ENCODE measurements at regions not wholly inside any gene's neighbourhood (a gene's known extent, or its start where the extent isn't known, plus 50 kb on each side); places are given as distances from the start of the nearest gene placed in this dataset.

DNA sequence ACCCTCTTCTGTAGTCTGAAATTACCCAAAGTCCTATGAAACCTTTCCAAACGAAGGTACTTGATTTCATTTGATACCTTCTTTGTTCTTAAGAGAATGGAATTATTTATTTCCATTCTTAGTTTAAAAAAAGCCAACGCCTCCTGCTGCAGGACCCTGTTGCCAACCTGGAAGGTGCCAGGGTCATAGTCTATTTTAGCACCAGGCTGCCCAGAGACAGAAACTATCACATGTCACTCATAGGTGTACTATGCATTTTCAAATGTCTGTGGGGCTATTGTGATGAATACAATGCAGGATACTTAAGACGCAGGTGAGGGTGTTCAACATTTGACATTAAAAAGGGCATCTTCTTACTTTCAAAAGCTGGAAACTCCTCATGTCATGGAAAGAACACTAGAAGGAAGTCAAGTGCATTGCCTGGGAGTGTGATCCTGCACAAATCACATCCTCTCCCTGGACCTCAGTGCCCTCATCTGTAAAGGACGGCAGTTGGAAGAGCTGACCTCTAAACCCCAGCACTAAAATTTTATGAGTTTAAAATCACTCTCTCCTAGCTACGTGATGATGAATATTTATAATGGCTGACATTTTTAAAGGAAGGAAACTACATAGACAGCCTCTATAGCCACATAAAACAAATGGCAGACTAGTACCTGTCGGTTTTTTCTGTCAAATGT lies 107.3 kb upstream of the SYT6 start:
- dilution Hi-C loops (cut with MboI; ENCODE audit: extremely low pct_ligation_motif_present, low sequenced_read_pairs), result no loop called here
- Histone ChIP-seq H3K27ac (ENCODE audit: control insufficient read depth, insufficient read depth, low read length) (no peak overlapping the region), H3K4me2 (ENCODE audit: control insufficient read depth, extremely low read depth, insufficient read depth, low read depth, low read length) (no peak overlapping the region), H2AFZ (ENCODE audit: control insufficient read depth, low read length) (no peak overlapping the region), H3K79me2 (ENCODE audit: control insufficient read depth, insufficient read depth, low read length) (no peaks in the 10 kb centered on the region), H3K4me3 (ENCODE audit: control insufficient read depth in 2 of 3, extremely low read depth in 1 of 3, insufficient read depth in 2 of 3, low read depth in 1 of 3, low read length in 3 of 3) (no peak overlapping the region), H3K36me3 (ENCODE audit: control insufficient read depth in 2 of 2, extremely low read depth in 1 of 2, insufficient read depth in 2 of 2, low read length in 2 of 2) (no peaks in the 10 kb centered on the region), H3K27me3 (ENCODE audit: control insufficient read depth, extremely low read depth, insufficient read depth, low read length) (peaks cover 19% of the 10 kb centered on the region), H4K20me1 (ENCODE audit: control insufficient read depth, extremely low read depth, insufficient read depth, low read length) (no peaks in the 10 kb centered on the region), H3K9ac (ENCODE audit: control insufficient read depth, extremely low read depth, insufficient read depth, low read length) (no peak overlapping the region), H3K9me3 (ENCODE audit: control insufficient read depth, low read depth, low read length) (no peaks in the 10 kb centered on the region), H3K9me1 (ENCODE audit: control insufficient read depth, extremely low read depth, insufficient read depth, low read length) (no peaks in the 10 kb centered on the region), H3K4me1 (ENCODE audit: control insufficient read depth, extremely low read depth, insufficient read depth, low read length) (no peaks in the 10 kb centered on the region)
- no peak for FAIRE-seq
- DNase-seq (ENCODE audit: low read depth, low spot score), result no peak
- TF ChIP-seq EZH2 (IDR thresholded peaks at IDR 0.05; ENCODE audit: low read length), result no peak
- TF ChIP-seq, protein P1, sequence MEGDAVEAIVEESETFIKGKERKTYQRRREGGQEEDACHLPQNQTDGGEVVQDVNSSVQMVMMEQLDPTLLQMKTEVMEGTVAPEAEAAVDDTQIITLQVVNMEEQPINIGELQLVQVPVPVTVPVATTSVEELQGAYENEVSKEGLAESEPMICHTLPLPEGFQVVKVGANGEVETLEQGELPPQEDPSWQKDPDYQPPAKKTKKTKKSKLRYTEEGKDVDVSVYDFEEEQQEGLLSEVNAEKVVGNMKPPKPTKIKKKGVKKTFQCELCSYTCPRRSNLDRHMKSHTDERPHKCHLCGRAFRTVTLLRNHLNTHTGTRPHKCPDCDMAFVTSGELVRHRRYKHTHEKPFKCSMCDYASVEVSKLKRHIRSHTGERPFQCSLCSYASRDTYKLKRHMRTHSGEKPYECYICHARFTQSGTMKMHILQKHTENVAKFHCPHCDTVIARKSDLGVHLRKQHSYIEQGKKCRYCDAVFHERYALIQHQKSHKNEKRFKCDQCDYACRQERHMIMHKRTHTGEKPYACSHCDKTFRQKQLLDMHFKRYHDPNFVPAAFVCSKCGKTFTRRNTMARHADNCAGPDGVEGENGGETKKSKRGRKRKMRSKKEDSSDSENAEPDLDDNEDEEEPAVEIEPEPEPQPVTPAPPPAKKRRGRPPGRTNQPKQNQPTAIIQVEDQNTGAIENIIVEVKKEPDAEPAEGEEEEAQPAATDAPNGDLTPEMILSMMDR (optimal IDR thresholded peaks at IDR 0.05 in 1 of 3, IDR thresholded peaks at IDR 0.05 in 1 of 3, conservative IDR thresholded peaks at IDR 0.05 in 1 of 3; ENCODE audit: extremely low read depth in 1 of 3, insufficient read depth in 2 of 3, low read length in 3 of 3), result no peak

DNA sequence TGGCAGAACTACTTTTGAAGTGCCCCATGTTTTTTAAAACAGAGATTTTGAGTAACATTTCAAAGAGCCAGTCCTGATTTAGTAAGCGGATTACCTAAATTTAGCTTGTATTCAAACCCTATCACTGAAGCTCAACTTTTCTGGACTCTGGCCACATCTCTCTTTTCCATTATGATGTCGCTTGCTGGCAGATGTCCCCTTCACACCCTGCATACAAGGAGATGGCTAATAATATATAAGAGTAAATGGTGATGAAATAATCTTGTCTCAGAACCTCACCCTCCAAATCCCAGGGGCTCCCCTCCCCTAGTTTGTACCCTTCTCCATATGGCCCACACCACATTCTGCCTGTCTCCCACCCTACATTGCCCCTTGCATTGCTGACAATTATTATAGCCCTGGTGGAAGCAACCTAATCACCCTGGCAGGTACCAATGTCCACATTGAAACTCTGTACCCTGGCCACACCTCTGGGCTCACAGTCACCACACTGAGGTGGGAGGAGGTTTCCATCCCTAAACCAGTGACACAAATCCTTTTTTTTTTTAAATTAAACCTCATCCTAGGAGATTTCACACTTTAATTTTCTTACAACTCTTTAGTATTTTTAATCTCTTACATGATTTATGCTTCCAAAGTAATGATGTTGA lies 106.0 kb upstream of the SYT6 start:
- H3K4me2 ChIP-seq (ENCODE audit: control insufficient read depth, extremely low read depth, insufficient read depth, low read depth, low read length), result no peak overlapping the region
- dilution Hi-C loops (cut with MboI; ENCODE audit: extremely low pct_ligation_motif_present, low sequenced_read_pairs), result no loop called here
- FAIRE-seq (no peak), DNase-seq (ENCODE audit: low read depth, low spot score) (no peak)
- no peak overlapping the region for H3K27ac ChIP-seq (ENCODE audit: control insufficient read depth, insufficient read depth, low read length)
- H4K20me1 ChIP-seq (ENCODE audit: control insufficient read depth, extremely low read depth, insufficient read depth, low read length), result no peaks in the 10 kb centered on the region
- no peaks in the 10 kb centered on the region for H3K4me1 ChIP-seq (ENCODE audit: control insufficient read depth, extremely low read depth, insufficient read depth, low read length)
- peaks cover 19% of the 10 kb centered on the region for H3K27me3 ChIP-seq (ENCODE audit: control insufficient read depth, extremely low read depth, insufficient read depth, low read length)
- no peak overlapping the region for H3K4me3 ChIP-seq (ENCODE audit: control insufficient read depth in 2 of 3, extremely low read depth in 1 of 3, insufficient read depth in 2 of 3, low read depth in 1 of 3, low read length in 3 of 3)
- no peaks in the 10 kb centered on the region for H3K9me3 ChIP-seq (ENCODE audit: control insufficient read depth, low read depth, low read length)
- H3K36me3 ChIP-seq (ENCODE audit: control insufficient read depth in 2 of 2, extremely low read depth in 1 of 2, insufficient read depth in 2 of 2, low read length in 2 of 2), result no peaks in the 10 kb centered on the region
- no peaks in the 10 kb centered on the region for H3K79me2 ChIP-seq (ENCODE audit: control insufficient read depth, insufficient read depth, low read length)
- no peak for TF ChIP-seq EZH2 (IDR thresholded peaks at IDR 0.05; ENCODE audit: low read length)
- TF ChIP-seq, protein P1 (optimal IDR thresholded peaks at IDR 0.05 in 1 of 3, IDR thresholded peaks at IDR 0.05 in 1 of 3, conservative IDR thresholded peaks at IDR 0.05 in 1 of 3; ENCODE audit: extremely low read depth in 1 of 3, insufficient read depth in 2 of 3, low read length in 3 of 3), result no peak
- no peak overlapping the region for H3K9ac ChIP-seq (ENCODE audit: control insufficient read depth, extremely low read depth, insufficient read depth, low read length)
- no peak overlapping the region for H2AFZ ChIP-seq (ENCODE audit: control insufficient read depth, low read length)
- no peaks in the 10 kb centered on the region for H3K9me1 ChIP-seq (ENCODE audit: control insufficient read depth, extremely low read depth, insufficient read depth, low read length)

All from keratinocyte (primary cell).